ENCODE measurements at regions not wholly inside any gene's neighbourhood (a gene's known extent, or its start where the extent isn't known, plus 50 kb on each side); places are given as distances from the start of the nearest gene placed in this dataset.

GRCh38 chr20:18943542-18943941 is 130.0 kb downstream of the SCP2D1 start:
- DNase-seq (ENCODE audit: low read depth): no peak
- H3K4me3 ChIP-seq (ENCODE audit: low read depth, low read length): no peak overlapping the region
- TF ChIP-seq, protein P1, sequence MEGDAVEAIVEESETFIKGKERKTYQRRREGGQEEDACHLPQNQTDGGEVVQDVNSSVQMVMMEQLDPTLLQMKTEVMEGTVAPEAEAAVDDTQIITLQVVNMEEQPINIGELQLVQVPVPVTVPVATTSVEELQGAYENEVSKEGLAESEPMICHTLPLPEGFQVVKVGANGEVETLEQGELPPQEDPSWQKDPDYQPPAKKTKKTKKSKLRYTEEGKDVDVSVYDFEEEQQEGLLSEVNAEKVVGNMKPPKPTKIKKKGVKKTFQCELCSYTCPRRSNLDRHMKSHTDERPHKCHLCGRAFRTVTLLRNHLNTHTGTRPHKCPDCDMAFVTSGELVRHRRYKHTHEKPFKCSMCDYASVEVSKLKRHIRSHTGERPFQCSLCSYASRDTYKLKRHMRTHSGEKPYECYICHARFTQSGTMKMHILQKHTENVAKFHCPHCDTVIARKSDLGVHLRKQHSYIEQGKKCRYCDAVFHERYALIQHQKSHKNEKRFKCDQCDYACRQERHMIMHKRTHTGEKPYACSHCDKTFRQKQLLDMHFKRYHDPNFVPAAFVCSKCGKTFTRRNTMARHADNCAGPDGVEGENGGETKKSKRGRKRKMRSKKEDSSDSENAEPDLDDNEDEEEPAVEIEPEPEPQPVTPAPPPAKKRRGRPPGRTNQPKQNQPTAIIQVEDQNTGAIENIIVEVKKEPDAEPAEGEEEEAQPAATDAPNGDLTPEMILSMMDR (IDR thresholded peaks at IDR 0.05; ENCODE audit: insufficient read depth, low read depth, low read length): no peak

DNA sequence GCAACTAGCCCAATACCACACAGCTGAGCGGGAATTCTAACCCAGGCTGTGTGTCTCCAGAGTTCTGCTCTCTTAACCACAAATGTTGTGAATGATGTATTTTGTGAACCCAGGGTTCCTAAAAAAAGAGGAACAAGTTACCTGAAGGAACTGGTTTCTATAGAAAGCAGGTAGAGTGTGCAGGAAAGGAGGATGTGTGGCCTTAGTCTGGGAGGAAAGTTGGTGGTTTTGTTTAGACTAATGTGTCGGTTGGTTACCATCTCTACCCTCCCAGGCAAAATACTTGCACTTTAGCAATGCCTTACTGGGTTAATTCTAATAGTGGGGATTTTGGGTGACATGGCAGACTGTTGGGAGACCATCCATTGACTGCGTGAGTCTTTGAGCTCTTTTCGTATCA is 143.3 kb downstream of the SCP2D1 start:
- no peak for DNase-seq (ENCODE audit: low read depth)
- H3K4me3 ChIP-seq (ENCODE audit: low read depth, low read length): no peak overlapping the region
- TF ChIP-seq, protein P1 (IDR thresholded peaks at IDR 0.05; ENCODE audit: insufficient read depth, low read depth, low read length): no peak

DNA sequence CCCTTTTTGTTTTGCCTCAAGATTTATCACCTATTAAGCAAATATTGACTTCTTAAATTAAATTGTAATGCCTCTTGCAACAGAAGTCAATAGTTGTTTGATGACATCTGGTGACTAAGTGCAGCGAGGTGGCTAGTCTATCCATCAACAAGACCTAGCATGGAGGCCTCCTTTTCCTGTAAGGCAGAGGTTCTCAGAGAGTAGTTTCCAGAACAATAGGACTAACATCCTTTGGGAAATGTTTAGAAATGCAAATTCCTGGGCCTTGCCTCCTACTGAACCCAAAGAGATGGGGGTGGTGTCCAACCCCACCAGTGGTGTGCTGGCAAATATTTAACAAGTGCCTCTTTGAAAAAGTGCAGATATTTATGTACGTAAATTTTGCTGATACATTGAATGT is 143.7 kb downstream of the SCP2D1 start:
- no peak overlapping the region for H3K4me3 ChIP-seq (ENCODE audit: low read depth, low read length)
- TF ChIP-seq, protein P1 (IDR thresholded peaks at IDR 0.05; ENCODE audit: insufficient read depth, low read depth, low read length): no peak
- no peak for DNase-seq (ENCODE audit: low read depth)

- TF ChIP-seq, protein P1 (IDR thresholded peaks at IDR 0.05; ENCODE audit: insufficient read depth, low read depth, low read length): no peak
- no peak overlapping the region for H3K4me3 ChIP-seq (ENCODE audit: low read depth, low read length)
Measured at GRCh38 chr20:18971121-18971520, 157.5 kb downstream of the SCP2D1 start.

DNA sequence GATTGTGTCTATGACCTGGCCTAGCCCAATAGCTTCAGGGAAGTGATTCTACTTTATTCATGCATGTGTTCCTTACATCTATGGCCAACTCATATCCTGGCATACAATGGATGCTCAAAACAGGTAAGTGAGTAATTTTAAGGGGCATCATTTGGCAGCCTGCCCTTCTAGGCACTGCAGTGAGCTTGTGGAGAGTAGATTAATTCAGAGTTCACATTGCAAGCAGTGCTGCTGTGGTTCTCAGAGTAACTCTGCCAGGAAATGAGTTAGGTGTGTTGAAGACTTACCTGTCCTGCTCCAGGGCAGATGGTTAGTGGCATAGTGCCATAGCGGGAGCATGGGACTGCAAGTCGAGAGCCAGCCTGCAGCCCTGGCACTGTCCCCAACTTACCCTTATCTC is 158.0 kb downstream of the SCP2D1 start:
- DNase-seq (ENCODE audit: low read depth): no peak
- TF ChIP-seq, protein P1 (IDR thresholded peaks at IDR 0.05; ENCODE audit: insufficient read depth, low read depth, low read length): no peak
- H3K4me3 ChIP-seq (ENCODE audit: low read depth, low read length): no peak overlapping the region

More at GRCh38 chr20:18971121-18971520, 157.5 kb downstream of the SCP2D1 start:
- DNase-seq (ENCODE audit: low read depth): no peak

DNA sequence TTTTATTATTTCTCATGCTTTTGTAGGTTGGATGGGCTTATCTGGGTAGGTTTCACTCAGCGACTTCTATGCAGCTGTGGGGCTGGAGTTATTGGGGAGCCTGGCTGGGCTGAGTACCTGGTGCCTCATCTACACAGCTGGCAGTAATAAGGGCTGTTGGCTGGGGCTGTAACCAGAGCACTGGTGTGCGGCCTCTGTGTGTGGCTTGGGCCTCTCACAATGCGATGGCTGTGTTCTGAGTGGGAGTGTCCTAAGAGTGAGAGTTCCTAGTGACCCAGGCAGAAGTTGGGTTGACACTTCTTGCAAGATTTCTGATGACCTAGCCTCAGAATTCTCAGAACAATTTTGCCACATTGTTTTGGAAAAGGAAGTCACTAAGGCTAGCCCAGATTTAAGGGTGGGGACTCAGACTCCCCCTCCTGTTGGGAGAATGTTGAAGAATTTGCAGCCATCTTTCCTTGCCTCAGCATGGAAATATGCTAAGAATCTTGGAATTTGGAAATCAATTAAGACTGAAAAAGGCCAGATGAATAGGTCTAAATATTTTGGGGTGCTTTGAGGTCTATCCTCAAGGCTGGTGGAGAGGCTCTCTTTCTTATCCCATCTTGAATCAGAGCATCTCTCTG is 158.8 kb downstream of the SCP2D1 start:
- DNase-seq (ENCODE audit: low read depth): no peak
- TF ChIP-seq, protein P1 (IDR thresholded peaks at IDR 0.05; ENCODE audit: insufficient read depth, low read depth, low read length): no peak
- no peak overlapping the region for H3K4me3 ChIP-seq (ENCODE audit: low read depth, low read length)

Measured in fibroblast of villous mesenchyme (primary cell).